Kidney (tissue), 13 donors: ENCODE measurements at regions not wholly inside any gene's neighbourhood (a gene's known extent, or its start where the extent isn't known, plus 50 kb on each side); places are given as distances from the start of the nearest gene placed in this dataset.

Experiments
- DNase-seq, 5 donors: peaks; one replicate each; pipeline ENCODE4 v3.0.0-alpha.2; 2013 to 2020
- FAIRE-seq: peaks from 2 replicates; lab custom pipeline; 2012; peaks lifted over from hg19 to GRCh38; lab: Jason Lieb, UNC
- H3K27ac ChIP-seq, 2 donors: one replicate each; pipeline ENCODE4 v1.7.0; 2013; ENCODE audit warnings: low read depth in 2 of 2, low read length in 2 of 2, inconsistent platforms in 1 of 2
- H3K27me3 ChIP-seq: one replicate; pipeline ENCODE4 v1.7.1; 2013; ENCODE audit warnings: low read length, inconsistent platforms; ENCODE audit not compliant: control insufficient read depth, insufficient read depth
- H3K36me3 ChIP-seq, 3 donors: one replicate each; pipeline versions ENCODE4 v1.7.0 to v1.7.1; 2013; ENCODE audit warnings: low read length in 3 of 3, control low read depth in 1 of 3, inconsistent platforms in 1 of 3; ENCODE audit not compliant: insufficient read depth in 3 of 3, control insufficient read depth in 2 of 3
- H3K4me1 ChIP-seq, 3 donors: one replicate each; pipeline versions ENCODE4 v1.7.0 to v1.7.1; 2013; ENCODE audit warnings: low read length in 3 of 3, inconsistent platforms in 1 of 3, low read depth in 1 of 3; ENCODE audit not compliant: control insufficient read depth in 2 of 3, insufficient read depth in 2 of 3
- H3K4me3 ChIP-seq, 3 donors: one replicate each; pipeline versions ENCODE4 v1.7.0 to v1.8.1; 2013; ENCODE audit warnings: low read length in 3 of 3, control low read depth in 1 of 3, inconsistent platforms in 1 of 3
- H3K9ac ChIP-seq, 3 donors: one replicate each; pipeline versions ENCODE4 v1.7.0 to v1.7.1; 2013; ENCODE audit warnings: low read length in 3 of 3, control low read depth in 1 of 3, inconsistent platforms in 1 of 3
- H3K9me3 ChIP-seq, 3 donors: one replicate each; pipeline versions ENCODE4 v1.7.0 to v1.7.1; 2013; ENCODE audit warnings: low read length in 3 of 3, control low read depth in 1 of 3, inconsistent platforms in 1 of 3; ENCODE audit not compliant: control insufficient read depth in 2 of 3, insufficient read depth in 1 of 3
- intact Hi-C: fragments of 100-400 bp; cut with DNase I; formaldehyde crosslinking; loops from one replicate; pipeline ENCODE4 v1.11.1; 2022
- TF ChIP-seq, protein P1 (sequence below): IDR thresholded peaks from 3 replicates; pipeline ENCODE4 v1.5.1; 2012; ENCODE audit warnings: mild to moderate bottlenecking, moderate library complexity, borderline replicate concordance; ENCODE audit not compliant: insufficient read depth; ENCODE audit errors: extremely low read depth
- donor health status: control.
- donor health status: control.
- donor health status: control.
- donor health status: control.
- donor health status: control.
- donor health status: DM: yes; HTN: yes; CAD: no.
- donor health status: Normal renal cell carcinoma (clear cell type).

- Histone ChIP-seq H3K9me3 (no peaks in the 10 kb centered on the region), H3K27me3 (no peaks in the 10 kb centered on the region), H3K4me1 (no peaks in the 10 kb centered on the region), H3K4me3 (no peak overlapping the region), H3K9ac (no peak overlapping the region), H3K36me3 (no peaks in the 10 kb centered on the region), H3K27ac (no peak overlapping the region)
- TF ChIP-seq, protein P1, sequence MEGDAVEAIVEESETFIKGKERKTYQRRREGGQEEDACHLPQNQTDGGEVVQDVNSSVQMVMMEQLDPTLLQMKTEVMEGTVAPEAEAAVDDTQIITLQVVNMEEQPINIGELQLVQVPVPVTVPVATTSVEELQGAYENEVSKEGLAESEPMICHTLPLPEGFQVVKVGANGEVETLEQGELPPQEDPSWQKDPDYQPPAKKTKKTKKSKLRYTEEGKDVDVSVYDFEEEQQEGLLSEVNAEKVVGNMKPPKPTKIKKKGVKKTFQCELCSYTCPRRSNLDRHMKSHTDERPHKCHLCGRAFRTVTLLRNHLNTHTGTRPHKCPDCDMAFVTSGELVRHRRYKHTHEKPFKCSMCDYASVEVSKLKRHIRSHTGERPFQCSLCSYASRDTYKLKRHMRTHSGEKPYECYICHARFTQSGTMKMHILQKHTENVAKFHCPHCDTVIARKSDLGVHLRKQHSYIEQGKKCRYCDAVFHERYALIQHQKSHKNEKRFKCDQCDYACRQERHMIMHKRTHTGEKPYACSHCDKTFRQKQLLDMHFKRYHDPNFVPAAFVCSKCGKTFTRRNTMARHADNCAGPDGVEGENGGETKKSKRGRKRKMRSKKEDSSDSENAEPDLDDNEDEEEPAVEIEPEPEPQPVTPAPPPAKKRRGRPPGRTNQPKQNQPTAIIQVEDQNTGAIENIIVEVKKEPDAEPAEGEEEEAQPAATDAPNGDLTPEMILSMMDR, result no peak
- FAIRE-seq, result no peak
- intact Hi-C loops, result no loop called here
- DNase-seq, result no peak
Measured at GRCh38 chr20:11791316-11791715, 126.4 kb upstream of the BTBD3 start.

GRCh38 chr20:11791835-11792567, 125.7 kb upstream of the BTBD3 start:
- H3K4me1 ChIP-seq, result no peaks in the 10 kb centered on the region
- no peak for DNase-seq
- intact Hi-C loops, result no loop called here
- H3K9me3 ChIP-seq, result no peaks in the 10 kb centered on the region
- H3K4me3 ChIP-seq, result no peak overlapping the region
- no peak overlapping the region for H3K27ac ChIP-seq
- H3K27me3 ChIP-seq, result no peaks in the 10 kb centered on the region
- TF ChIP-seq, protein P1, result no peak
- no peak for FAIRE-seq
- H3K9ac ChIP-seq, result no peak overlapping the region
- H3K36me3 ChIP-seq, result no peaks in the 10 kb centered on the region

- no peak for FAIRE-seq
- H3K9ac ChIP-seq, result no peak overlapping the region
Measured at GRCh38 chr20:11792568-11792953, 125.1 kb upstream of the BTBD3 start.

More at GRCh38 chr20:11792568-11792953, 125.1 kb upstream of the BTBD3 start:
- H3K36me3 ChIP-seq, result no peaks in the 10 kb centered on the region
- intact Hi-C loops, result no loop called here
- TF ChIP-seq, protein P1, result no peak
- H3K4me3 ChIP-seq, result no peak overlapping the region
- H3K27ac ChIP-seq, result no peak overlapping the region
- no peaks in the 10 kb centered on the region for H3K9me3 ChIP-seq
- H3K4me1 ChIP-seq, result no peaks in the 10 kb centered on the region
- DNase-seq, result no peak
- H3K27me3 ChIP-seq, result no peaks in the 10 kb centered on the region
